CD4-positive, alpha-beta T cell treated with Interleukin-10 for 1 hour (primary cell): ENCODE measurements at regions not wholly inside any gene's neighbourhood (a gene's known extent, or its start where the extent isn't known, plus 50 kb on each side); places are given as distances from the start of the nearest gene placed in this dataset.
"Not testable (repeated sequence)": the region's sequence is repeated elsewhere in the genome, so short reads cannot be mapped to it uniquely, and the experiment has no call there.

Experiments
- DNase-seq: peaks from one replicate; pipeline ENCODE4 v3.0.0-alpha.2; 2020

DNA sequence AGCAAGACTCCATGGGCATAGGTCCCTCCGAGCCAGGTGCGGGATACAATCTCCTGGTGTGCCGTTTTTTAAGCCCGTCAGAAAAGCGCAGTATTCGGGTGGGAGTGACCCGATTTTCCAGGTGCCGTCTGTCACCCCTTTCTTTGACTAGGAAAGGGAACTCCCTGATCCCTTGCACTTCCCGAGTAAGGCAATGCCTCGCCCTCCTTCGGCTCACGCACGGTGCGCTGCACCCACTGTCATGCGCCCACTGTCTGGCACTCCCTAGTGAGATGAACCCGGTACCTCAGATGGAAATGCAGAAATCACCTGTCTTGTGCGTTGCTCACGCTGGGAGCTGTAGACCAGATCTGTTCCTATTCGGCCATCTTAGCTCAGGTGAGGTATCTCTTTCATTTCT, 344.1 kb upstream of the ZNF32 start:
- DNase-seq = not testable (repeated sequence)

DNA sequence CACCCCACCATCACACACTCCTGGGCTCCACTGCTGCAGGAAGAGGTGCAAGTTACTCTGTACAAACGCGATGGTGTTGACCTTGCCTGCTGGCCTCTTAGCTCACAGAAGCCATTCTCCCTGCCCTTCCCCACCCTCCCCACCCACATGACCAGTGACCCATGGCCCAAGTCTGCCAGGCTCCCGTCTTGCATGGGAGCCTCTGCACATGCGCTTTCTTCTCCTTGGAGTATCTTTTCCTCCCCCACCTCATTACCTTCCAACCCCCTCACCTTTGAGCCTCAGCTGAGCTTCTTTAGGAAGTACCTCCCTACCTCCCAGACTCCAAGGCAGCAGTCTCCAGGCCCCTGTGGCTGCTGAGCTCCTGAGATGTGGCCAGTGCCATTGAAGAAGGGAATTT, 337.7 kb upstream of the ZNF32 start:
- no peak for DNase-seq

- DNase-seq = no peak
These were observed 337.3 kb upstream of the ZNF32 start for GRCh38 chr10:43985941-43986340.

DNA sequence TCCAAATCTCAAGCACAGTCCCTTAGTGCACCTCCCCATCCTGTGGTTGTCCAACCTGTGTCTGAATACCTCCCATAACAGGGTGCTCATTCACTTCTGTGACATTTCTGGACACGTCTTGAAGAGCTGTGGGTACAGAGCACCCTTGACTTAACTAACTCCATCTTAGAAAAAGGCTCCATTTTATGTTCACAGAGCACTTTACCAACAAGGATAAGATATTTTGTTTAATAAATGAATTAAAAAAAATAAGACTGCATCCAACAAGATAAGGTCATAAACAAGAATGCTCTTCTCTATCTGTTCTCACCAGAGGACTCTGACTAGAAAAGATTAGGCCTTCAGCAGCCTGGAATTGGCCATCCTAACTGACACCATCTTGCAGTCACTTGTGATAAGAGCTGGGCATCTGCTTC, 335.2 kb upstream of the ZNF32 start:
- no peak for DNase-seq

- DNase-seq = no peak
These were observed 334.7 kb upstream of the ZNF32 start for GRCh38 chr10:43983405-43983804.

DNA sequence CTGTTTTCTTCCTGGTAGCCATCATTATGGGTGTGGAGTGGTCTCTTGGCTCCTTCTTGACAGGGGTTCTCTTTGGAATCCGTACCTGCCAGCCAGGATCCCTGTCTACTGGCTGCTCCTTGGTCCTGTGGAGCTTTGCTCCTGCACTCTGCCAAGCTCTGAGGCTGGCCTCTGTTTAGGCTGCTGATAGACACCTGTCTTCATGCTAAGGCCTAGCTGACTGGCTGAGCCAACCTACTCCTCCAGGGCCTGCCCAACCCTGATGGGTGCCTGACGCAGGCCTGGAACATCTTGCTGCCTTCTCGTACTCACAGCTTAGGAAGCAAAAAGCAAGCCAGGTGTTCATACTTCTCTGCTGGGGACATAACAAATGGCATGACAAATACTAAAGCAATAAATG, 333.6 kb upstream of the ZNF32 start:
- DNase-seq = no peak

DNA sequence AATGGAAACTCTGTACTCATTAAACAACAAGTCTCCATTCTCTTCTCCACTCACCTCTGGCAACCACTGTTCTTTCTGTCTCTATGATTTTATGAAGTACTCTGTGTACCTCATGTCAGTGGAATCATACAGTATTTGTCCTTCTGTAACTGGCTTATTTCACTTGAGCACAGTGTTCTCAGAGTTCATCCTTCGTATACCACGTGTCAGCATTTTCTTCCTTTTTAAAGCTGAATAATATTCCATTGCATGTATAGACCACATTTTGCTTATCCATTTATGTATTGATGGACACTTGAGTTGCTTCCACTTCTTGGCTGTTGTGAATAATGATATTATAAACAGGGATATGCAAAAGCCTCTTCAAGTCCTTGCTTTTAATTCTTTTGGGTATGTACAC, 333.0 kb upstream of the ZNF32 start:
- no peak for DNase-seq

DNA sequence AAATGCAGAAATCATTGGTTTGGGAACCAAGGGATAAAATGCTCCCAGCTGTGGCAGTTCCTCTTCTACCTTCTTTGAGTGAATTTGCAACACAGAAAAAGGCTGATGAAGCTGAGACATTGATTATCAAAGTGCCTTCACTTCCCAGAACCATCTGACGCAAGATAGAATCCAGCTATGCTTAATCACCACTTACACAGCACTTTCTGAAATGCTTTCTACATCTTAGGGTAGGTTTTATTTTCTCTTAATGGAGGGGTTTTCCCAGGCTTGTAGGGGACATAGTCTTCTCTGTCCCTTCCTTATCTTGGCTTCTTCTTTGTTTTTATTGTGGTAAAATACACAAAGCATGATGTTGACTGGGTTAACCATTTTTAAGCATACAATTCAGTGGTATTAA, 332.6 kb upstream of the ZNF32 start:
- no peak for DNase-seq

DNA sequence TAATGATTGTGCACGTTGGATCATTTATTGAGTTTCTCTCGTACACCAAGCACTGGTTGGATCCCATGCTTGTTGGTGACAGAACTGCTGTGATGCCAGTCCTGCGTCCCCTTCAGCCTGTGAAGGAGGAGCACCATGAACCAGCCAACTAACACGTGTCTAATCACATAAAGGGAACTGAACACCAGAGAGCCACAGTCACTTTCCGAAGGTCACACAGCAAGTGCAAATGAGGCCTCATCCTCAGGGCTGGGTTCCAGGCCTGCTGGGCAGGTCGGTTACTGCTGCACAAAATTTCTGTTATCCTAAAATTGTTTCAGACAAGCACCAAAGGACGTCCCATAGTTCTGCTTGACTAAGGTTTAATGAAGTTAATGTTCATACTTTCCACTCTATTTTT, 332.0 kb upstream of the ZNF32 start:
- DNase-seq = no peak

DNA sequence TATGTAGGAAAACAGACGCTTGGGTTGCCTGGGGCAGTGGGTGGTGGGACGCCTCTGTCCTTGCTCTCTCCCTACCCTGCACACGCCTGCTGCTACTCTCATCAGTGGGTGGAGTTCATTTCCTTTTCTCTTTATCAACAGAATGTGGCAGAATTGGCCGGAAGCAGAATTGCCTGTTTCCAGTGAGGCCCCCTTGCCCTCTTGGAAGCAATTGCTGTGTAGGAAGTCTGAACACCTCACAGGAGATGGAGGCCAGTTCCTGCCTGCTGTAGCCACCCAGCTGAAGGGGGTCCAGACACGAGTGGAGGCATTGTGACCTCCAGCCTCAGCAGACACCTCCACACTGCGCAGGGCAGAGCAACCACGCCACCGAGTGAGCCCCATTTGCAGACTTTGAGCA, 331.6 kb upstream of the ZNF32 start:
- DNase-seq = no peak

GRCh38 chr10:43979551-43979950, 330.9 kb upstream of the ZNF32 start:
- no peak for DNase-seq

DNA sequence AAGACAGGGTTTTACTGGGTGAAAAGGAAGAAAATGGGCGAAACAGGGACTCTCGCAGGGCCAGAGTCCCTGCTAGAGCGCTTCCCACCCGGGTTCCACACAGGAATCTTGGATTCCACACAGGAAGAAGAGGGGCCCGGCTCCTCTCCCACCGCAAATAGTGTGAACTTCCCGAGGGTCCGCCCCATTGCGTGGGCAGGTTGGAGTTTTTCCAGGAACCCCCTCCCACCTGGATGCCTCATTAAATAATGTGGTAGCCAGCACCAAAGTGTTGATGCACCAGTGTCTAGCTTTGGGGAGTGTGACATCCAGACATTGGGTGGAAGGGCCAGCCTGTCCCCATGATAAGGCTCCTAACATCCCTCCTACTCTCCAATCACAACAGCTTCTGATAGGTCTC, 330.3 kb upstream of the ZNF32 start:
- DNase-seq = no peak

DNA sequence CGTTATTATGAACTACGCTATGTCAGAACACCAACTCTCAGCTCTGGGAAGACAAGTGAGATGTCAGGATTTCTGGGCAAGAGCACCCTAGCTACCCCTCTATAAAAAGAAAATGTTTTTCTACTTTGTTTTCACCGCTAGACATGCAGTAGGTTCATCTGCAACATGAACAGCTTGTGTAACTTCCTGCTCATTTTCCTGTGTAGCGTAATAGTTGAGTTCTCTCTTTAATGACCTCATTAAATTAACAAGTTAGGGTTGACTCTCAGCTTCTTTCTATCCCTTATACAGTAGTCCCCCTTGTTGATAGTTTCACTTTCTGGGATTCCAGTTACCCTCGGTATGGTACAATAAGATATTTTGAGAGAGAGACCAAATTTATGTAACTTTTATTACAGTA, 329.4 kb upstream of the ZNF32 start:
- DNase-seq = no peak

GRCh38 chr10:43976292-43976691, 327.6 kb upstream of the ZNF32 start:
- DNase-seq = no peak

- DNase-seq = no peak
These were observed 325.1 kb upstream of the ZNF32 start for GRCh38 chr10:43973801-43974200.

- DNase-seq = no peak
These were observed 324.4 kb upstream of the ZNF32 start for GRCh38 chr10:43972976-43973647.

GRCh38 chr10:43971981-43972380, 323.3 kb upstream of the ZNF32 start:
- no peak for DNase-seq

DNA sequence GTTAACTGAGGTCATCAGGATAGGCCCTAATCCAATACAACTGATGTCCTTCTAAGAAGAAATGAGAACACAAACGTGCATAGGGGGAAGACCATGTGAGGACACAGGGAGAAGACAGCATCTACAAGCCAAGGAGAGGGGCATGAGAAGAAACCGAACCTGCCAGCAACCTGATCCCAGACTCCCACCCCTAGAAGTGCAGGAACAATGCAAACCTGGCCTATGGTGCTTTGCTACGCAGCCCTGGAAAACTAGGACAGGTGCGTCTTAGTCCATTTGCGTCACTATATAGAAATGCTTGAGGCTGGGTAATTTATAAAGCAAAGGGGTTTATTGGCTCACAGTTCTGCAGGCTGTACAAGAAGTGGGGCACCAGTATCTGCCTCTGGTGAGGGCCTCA, 322.6 kb upstream of the ZNF32 start:
- DNase-seq = no peak

GRCh38 chr10:43970717-43971116, 322.0 kb upstream of the ZNF32 start:
- DNase-seq = no peak

- DNase-seq = no peak
These were observed 321.5 kb upstream of the ZNF32 start for GRCh38 chr10:43970018-43970698.

DNA sequence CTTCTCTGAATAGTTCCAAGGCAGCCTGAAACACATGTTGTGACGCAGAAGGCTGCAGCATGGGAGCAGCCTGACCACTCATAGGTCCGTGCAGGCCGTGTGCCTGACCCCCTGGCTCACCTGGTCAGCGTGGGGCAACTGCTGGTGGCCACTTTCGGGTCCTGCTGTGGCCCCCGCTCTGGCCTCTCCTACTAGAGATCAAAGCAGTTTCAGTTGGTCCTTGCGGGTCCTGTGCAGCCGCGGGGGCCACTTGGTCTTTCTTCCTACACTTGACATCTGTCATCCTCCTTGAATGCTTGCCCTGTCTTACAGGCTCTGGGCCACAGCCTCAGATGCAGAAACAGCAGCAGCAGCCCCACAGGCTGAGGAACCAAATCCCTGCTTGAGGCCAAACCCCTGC, 320.8 kb upstream of the ZNF32 start:
- DNase-seq = no peak

GRCh38 chr10:43968961-43969360, 320.3 kb upstream of the ZNF32 start:
- DNase-seq = no peak

DNA sequence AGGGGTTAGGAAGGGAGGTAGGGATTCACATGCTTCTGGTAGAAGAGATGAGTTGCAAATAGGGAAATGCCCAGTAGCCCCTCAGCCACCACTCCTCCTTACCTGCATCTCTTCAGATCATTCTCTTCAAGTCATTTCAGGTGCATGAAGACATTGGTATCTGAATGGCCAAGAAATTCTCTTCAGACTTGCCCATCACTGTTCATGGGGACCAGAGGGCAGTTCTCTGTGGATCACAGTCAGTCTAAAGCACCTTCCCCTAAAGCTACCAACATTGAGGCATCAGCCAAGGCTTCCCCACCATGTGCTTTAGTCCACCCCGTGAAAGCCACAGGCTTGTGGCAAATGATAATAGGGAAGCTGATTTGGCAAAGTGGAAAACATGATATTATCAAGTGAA, 319.4 kb upstream of the ZNF32 start:
- DNase-seq = no peak

- no peak for DNase-seq
These were observed 317.9 kb upstream of the ZNF32 start for GRCh38 chr10:43966571-43966965.

DNA sequence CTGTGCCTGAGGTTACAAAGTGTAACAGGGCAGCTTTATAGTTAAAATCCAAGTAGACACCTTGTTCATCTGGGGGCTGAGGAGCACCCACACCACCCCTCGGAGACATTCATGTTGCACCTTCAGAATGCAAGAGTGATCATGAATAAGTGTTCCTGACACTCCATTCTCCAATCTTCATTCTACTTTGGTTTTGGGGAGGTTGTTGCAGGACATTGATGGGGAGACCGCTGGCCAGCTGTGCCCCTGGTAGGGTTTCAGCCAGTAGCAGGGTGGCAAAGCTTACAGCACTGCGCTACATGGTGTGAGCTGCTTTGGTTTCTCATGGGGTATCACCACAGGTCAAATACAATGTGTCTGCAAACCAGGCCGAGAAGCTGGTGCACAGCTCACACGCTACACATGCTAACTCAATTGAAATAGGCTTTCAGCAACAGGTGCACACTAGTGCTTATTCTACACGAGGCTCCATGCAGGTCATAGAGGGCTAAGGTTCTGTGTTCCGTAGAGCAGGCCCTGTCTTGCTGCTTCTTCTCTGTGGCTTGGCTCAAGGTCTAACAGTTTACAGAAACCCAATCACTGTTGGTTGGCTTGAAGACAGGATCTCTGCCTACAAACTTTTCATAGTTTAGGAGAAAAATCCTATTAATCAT, 317.4 kb upstream of the ZNF32 start:
- no peak for DNase-seq
